ENCODE measurements at regions not wholly inside any gene's neighbourhood (a gene's known extent, or its start where the extent isn't known, plus 50 kb on each side); places are given as distances from the start of the nearest gene placed in this dataset.

DNA sequence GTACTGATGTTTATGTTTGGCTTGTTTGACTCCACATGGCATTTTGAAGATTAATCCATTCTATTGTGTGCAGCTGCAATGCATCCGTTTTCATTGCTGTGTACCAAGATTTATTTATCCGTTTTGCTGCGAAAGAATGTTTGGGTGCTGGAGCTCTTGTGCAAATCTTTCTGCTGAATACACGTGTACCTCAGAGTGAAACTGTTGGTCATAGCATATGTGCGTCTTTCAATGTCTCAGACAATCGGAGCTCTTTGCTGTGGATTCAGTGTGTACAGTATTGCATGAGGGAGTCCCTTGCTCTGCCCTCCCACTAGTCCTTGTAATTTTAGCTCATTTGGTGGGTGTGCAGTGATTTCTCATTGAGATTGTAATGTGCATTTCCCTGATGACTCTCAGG is 545.4 kb downstream of the TBC1D22A start:
- ATAC-seq = no peak
- Histone ChIP-seq H4K20me1 (ENCODE audit: insufficient read depth) (no peaks in the 10 kb centered on the region), H3K4me2 (ENCODE audit: low read length) (no peak overlapping the region), H3K27me3 (ENCODE audit: insufficient read depth, low read length) (no peaks in the 10 kb centered on the region), H3K9me3 (ENCODE audit: control insufficient read depth in 1 of 2, insufficient read depth in 1 of 2, low read depth in 1 of 2, low read length in 2 of 2) (no peaks in the 10 kb centered on the region), H3K36me3 (ENCODE audit: control insufficient read depth in 1 of 2, insufficient read depth in 2 of 2, low read length in 2 of 2) (no peaks in the 10 kb centered on the region), H3K4me3 (replicated peaks in 1 of 2; ENCODE audit: low read depth in 1 of 2, low read length in 2 of 2) (no peak overlapping the region), H3K9ac (ENCODE audit: low read length) (no peak overlapping the region), H3K79me2 (ENCODE audit: insufficient read depth, low read length) (no peaks in the 10 kb centered on the region), H3K27ac (ENCODE audit: low read depth, low read length) (no peak overlapping the region), H3K9me2 (ENCODE audit: insufficient read depth) (no peaks in the 10 kb centered on the region), H2AFZ (ENCODE audit: low read depth, low read length, poor library complexity, severe bottlenecking) (no peak overlapping the region), H3K4me1 (ENCODE audit: control insufficient read depth in 1 of 2, insufficient read depth in 2 of 2, low read length in 2 of 2) (peaks cover 5 to 47% of the 10 kb centered on the region in 2 experiments)
- ChIA-PET POLR2A (interaction anchor here (1.1 kb wide), 1 partner anchor 32 kb away, joined by 3 read pairs; no protein-coding TSS in a partner anchor), RAD21 (ENCODE audit: low non-redundant PET in 1 of 2, low total read pairs in 2 of 2, uncharacterized antibody in 2 of 2, unreplicated experiment in 2 of 2) (no interaction called here), CTCF (no interaction called here)
- intact Hi-C loops (cut with micrococcal nuclease) = no loop called here
- no TSS peak for BruUV-seq (replicated peaks)
- DNase-seq (ENCODE audit: low read depth, low spot score) = no peak
- TF ChIP-seq TCF7L2 (IDR thresholded peaks at IDR 0.05; ENCODE audit: borderline replicate concordance, extremely low read depth, insufficient read depth, insufficient read length) (no peak), SIN3A (IDR thresholded peaks at IDR 0.05; ENCODE audit: low read depth) (no peak), YY1 (IDR thresholded peaks at IDR 0.05; ENCODE audit: extremely low read depth, insufficient replicate concordance, low read depth, low read length) (no peak), JUND (IDR thresholded peaks at IDR 0.05) (no peak), EGR1 (IDR thresholded peaks at IDR 0.05; ENCODE audit: low read depth) (no peak), POLR2A (IDR thresholded peaks at IDR 0.05; ENCODE audit: borderline replicate concordance, extremely low read depth, insufficient read depth, insufficient read length) (no peak), FOSL1 (IDR thresholded peaks at IDR 0.05; ENCODE audit: low read depth) (no peak), SRF (IDR thresholded peaks at IDR 0.05; ENCODE audit: low read depth) (no peak), EZH2phosphoT487 (IDR thresholded peaks at IDR 0.05; ENCODE audit: borderline replicate concordance) (no peak), ZFX (IDR thresholded peaks at IDR 0.05) (no peak)
- TF ChIP-seq, protein P1, sequence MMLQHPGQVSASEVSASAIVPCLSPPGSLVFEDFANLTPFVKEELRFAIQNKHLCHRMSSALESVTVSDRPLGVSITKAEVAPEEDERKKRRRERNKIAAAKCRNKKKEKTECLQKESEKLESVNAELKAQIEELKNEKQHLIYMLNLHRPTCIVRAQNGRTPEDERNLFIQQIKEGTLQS (IDR thresholded peaks at IDR 0.05) = no peak
- TF ChIP-seq, protein P2, sequence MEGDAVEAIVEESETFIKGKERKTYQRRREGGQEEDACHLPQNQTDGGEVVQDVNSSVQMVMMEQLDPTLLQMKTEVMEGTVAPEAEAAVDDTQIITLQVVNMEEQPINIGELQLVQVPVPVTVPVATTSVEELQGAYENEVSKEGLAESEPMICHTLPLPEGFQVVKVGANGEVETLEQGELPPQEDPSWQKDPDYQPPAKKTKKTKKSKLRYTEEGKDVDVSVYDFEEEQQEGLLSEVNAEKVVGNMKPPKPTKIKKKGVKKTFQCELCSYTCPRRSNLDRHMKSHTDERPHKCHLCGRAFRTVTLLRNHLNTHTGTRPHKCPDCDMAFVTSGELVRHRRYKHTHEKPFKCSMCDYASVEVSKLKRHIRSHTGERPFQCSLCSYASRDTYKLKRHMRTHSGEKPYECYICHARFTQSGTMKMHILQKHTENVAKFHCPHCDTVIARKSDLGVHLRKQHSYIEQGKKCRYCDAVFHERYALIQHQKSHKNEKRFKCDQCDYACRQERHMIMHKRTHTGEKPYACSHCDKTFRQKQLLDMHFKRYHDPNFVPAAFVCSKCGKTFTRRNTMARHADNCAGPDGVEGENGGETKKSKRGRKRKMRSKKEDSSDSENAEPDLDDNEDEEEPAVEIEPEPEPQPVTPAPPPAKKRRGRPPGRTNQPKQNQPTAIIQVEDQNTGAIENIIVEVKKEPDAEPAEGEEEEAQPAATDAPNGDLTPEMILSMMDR (IDR thresholded peaks at IDR 0.05 in 2 of 3, conservative IDR thresholded peaks at IDR 0.05 in 1 of 3; ENCODE audit: borderline replicate concordance in 1 of 3, insufficient read depth in 1 of 3, low read depth in 2 of 3, low read length in 2 of 3) = no peak
- TF ChIP-seq, protein P3, sequence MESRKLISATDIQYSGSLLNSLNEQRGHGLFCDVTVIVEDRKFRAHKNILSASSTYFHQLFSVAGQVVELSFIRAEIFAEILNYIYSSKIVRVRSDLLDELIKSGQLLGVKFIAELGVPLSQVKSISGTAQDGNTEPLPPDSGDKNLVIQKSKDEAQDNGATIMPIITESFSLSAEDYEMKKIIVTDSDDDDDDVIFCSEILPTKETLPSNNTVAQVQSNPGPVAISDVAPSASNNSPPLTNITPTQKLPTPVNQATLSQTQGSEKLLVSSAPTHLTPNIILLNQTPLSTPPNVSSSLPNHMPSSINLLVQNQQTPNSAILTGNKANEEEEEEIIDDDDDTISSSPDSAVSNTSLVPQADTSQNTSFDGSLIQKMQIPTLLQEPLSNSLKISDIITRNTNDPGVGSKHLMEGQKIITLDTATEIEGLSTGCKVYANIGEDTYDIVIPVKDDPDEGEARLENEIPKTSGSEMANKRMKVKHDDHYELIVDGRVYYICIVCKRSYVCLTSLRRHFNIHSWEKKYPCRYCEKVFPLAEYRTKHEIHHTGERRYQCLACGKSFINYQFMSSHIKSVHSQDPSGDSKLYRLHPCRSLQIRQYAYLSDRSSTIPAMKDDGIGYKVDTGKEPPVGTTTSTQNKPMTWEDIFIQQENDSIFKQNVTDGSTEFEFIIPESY (IDR thresholded peaks at IDR 0.05; ENCODE audit: extremely low read depth, insufficient replicate concordance, low read length) = no peak
